ENCODE measurements at regions not wholly inside any gene's neighbourhood (a gene's known extent, or its start where the extent isn't known, plus 50 kb on each side); places are given as distances from the start of the nearest gene placed in this dataset.

- no peak for DNase-seq (ENCODE audit: low spot score)
Measured at GRCh38 chr1:201656311-201657032, 117.5 kb downstream of the NAV1 start.

- DNase-seq (ENCODE audit: low spot score) = no peak
Measured at GRCh38 chr1:201659572-201659971, 120.6 kb downstream of the NAV1 start.

- DNase-seq (ENCODE audit: low spot score) = no peak
Measured at GRCh38 chr1:201660931-201661822, 122.2 kb downstream of the NAV1 start.

- no peak for DNase-seq (ENCODE audit: low spot score)
Measured at GRCh38 chr1:201661823-201662359, 123.0 kb downstream of the NAV1 start.

GRCh38 chr1:201662646-201663045 lies 123.7 kb downstream of the NAV1 start:
- no peak for DNase-seq (ENCODE audit: low spot score)

GRCh38 chr1:201663491-201664113 lies 124.7 kb downstream of the NAV1 start:
- no peak for DNase-seq (ENCODE audit: low spot score)

GRCh38 chr1:201665036-201665435 lies 126.1 kb downstream of the NAV1 start:
- no peak for DNase-seq (ENCODE audit: low spot score)

GRCh38 chr1:201666102-201666501 lies 127.2 kb downstream of the NAV1 start:
- no peak for DNase-seq (ENCODE audit: low spot score)

GRCh38 chr1:201666645-201667044 lies 127.7 kb downstream of the NAV1 start:
- DNase-seq (ENCODE audit: low spot score) = no peak

GRCh38 chr1:201667479-201667878 lies 128.6 kb downstream of the NAV1 start:
- no peak for DNase-seq (ENCODE audit: low spot score)

- DNase-seq (ENCODE audit: low spot score) = no peak
Measured at GRCh38 chr1:201670517-201670916, 131.6 kb downstream of the NAV1 start.

GRCh38 chr1:201672685-201673084 lies 133.8 kb downstream of the NAV1 start:
- no peak for DNase-seq (ENCODE audit: low spot score)

GRCh38 chr1:201673093-201673492 lies 134.2 kb downstream of the NAV1 start:
- DNase-seq (ENCODE audit: low spot score) = no peak

GRCh38 chr1:201673915-201674314 lies 135.0 kb downstream of the NAV1 start:
- DNase-seq (ENCODE audit: low spot score) = no peak

GRCh38 chr1:201675143-201675542 lies 136.2 kb downstream of the NAV1 start:
- DNase-seq (ENCODE audit: low spot score) = no peak

GRCh38 chr1:201676197-201676596 lies 137.3 kb downstream of the NAV1 start:
- no peak for DNase-seq (ENCODE audit: low spot score)

GRCh38 chr1:201676641-201677040 lies 137.7 kb downstream of the NAV1 start:
- no peak for DNase-seq (ENCODE audit: low spot score)

- no peak for DNase-seq (ENCODE audit: low spot score)
Measured at GRCh38 chr1:201678264-201679101, 139.6 kb downstream of the NAV1 start.

GRCh38 chr1:201681375-201681774 lies 142.4 kb downstream of the NAV1 start:
- no peak for DNase-seq (ENCODE audit: low spot score)

GRCh38 chr1:201682964-201683363 lies 144.0 kb downstream of the NAV1 start:
- no peak for DNase-seq (ENCODE audit: low spot score)

- DNase-seq (ENCODE audit: low spot score) = no peak
Measured at GRCh38 chr1:201683397-201683796, 144.5 kb downstream of the NAV1 start.

Data from ureter (tissue), 1 donor.